ENCODE measurements at regions not wholly inside any gene's neighbourhood (a gene's known extent, or its start where the extent isn't known, plus 50 kb on each side); places are given as distances from the start of the nearest gene placed in this dataset.

- Histone ChIP-seq H3K27me3 (peaks cover 0 to 8% of the 10 kb centered on the region in 2 donors), H3K4me1 (peaks cover 0 to 35% (median 25%) of the 10 kb centered on the region in 4 donors), H3K4me3 (no peak overlapping the region), H3K36me3 (no peaks in the 10 kb centered on the region), H3K27ac (no peak overlapping the region), H3K9me3 (no peaks in the 10 kb centered on the region)
- 49 to 57% methylated on average over 12 of the region's 12 CpGs for WGBS, 2 donors
- TF ChIP-seq POLR2A (IDR thresholded peaks at IDR 0.05) (no peak), CTCF (IDR thresholded peaks at IDR 0.05) (no peak), EP300 (IDR thresholded peaks at IDR 0.05) (no peak)
- no peak for DNase-seq (ENCODE audit: low spot score in 2 of 2)
Measured at GRCh38 chr16:85465328-85466303, 147.5 kb upstream of the GSE1 start.

GRCh38 chr16:85466304-85466700, 146.8 kb upstream of the GSE1 start:
- Histone ChIP-seq H3K4me3 (no peak overlapping the region), H3K9me3 (no peaks in the 10 kb centered on the region), H3K27ac (no peak overlapping the region), H3K36me3 (no peaks in the 10 kb centered on the region), H3K27me3 (peaks cover 0 to 8% of the 10 kb centered on the region in 2 donors), H3K4me1 (peaks cover 0 to 28% (median 18%) of the 10 kb centered on the region in 4 donors)
- DNase-seq (ENCODE audit: low spot score in 2 of 2): no peak
- no peak for TF ChIP-seq POLR2A (IDR thresholded peaks at IDR 0.05)
- TF ChIP-seq EP300 (IDR thresholded peaks at IDR 0.05): no peak
- TF ChIP-seq CTCF (IDR thresholded peaks at IDR 0.05): no peak
- WGBS, 2 donors: 91 to 97% methylated on average over 5 to 7 of the region's 10 CpGs

DNA sequence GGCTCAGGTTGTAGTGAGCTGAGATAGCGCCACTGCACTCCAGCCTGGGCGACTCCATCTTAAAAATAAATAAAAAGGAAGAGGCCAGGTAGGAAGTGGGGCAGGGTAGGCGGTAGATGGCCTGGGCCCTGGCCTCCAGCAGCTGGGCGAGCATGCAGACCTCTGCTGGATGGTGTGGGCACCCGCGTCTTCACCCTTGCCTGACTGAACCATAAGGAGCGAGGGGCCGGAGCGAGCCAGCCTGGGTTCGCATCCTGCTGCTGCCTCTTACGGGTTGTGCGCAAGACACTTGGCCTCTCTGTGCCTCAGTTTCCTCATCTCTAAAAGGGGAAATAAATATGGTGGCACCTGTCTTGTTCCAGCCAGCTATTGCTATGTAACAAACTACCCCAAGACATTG, 146.1 kb upstream of the GSE1 start:
- Histone ChIP-seq H3K27me3 (peaks cover 0 to 8% of the 10 kb centered on the region in 2 donors), H3K4me3 (no peak overlapping the region), H3K27ac (no peak overlapping the region), H3K9me3 (no peaks in the 10 kb centered on the region), H3K4me1 (peaks cover 0 to 22% (median 11%) of the 10 kb centered on the region in 4 donors), H3K36me3 (no peaks in the 10 kb centered on the region)
- no peak for DNase-seq (ENCODE audit: low spot score in 2 of 2)
- 94 to 97% methylated on average over 12 of the region's 12 CpGs for WGBS, 2 donors
- TF ChIP-seq CTCF (IDR thresholded peaks at IDR 0.05) (no peak), EP300 (IDR thresholded peaks at IDR 0.05) (no peak), POLR2A (IDR thresholded peaks at IDR 0.05) (no peak)

GRCh38 chr16:85469929-85470590, 143.1 kb upstream of the GSE1 start:
- Histone ChIP-seq H3K27me3 (no peaks in the 10 kb centered on the region), H3K4me3 (no peak overlapping the region), H3K4me1 (peaks cover 0 to 19% (median 4%) of the 10 kb centered on the region in 4 donors), H3K27ac (no peak overlapping the region), H3K9me3 (no peaks in the 10 kb centered on the region), H3K36me3 (no peaks in the 10 kb centered on the region)
- DNase-seq (ENCODE audit: low spot score in 2 of 2): no peak
- no peak for TF ChIP-seq POLR2A (IDR thresholded peaks at IDR 0.05)
- no peak for TF ChIP-seq EP300 (IDR thresholded peaks at IDR 0.05)
- TF ChIP-seq CTCF (IDR thresholded peaks at IDR 0.05): no peak
- 86 to 90% methylated on average over 14 to 20 of the region's 20 CpGs for WGBS, 2 donors

DNA sequence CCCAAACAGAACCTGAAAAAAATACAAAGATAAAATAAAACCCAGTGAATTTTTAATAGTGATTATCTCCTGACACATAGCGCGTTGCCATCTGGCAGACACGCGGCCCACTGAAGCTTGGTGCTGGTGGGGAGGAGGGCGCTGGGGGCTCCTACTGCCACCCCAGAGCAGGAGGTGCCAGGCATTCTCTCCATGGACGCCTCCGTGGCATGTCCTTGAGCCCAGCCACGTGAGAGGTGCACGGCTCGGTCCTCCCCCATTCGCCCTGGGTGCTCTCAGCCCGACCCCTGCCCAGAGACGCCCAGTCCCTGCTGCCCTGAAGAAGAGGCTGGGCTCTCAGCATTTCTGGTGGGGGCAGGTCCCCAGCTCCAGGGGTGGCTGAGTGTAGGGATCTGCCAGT, 142.2 kb upstream of the GSE1 start:
- no peak overlapping the region for H3K4me3 ChIP-seq
- H3K27ac ChIP-seq: no peak overlapping the region
- no peaks in the 10 kb centered on the region for H3K36me3 ChIP-seq
- H3K4me1 ChIP-seq: peaks cover 0 to 22% (median 4%) of the 10 kb centered on the region in 4 donors
- no peaks in the 10 kb centered on the region for H3K27me3 ChIP-seq
- no peak for TF ChIP-seq POLR2A (IDR thresholded peaks at IDR 0.05)
- TF ChIP-seq EP300 (IDR thresholded peaks at IDR 0.05): no peak
- TF ChIP-seq CTCF (IDR thresholded peaks at IDR 0.05): no peak
- DNase-seq (ENCODE audit: low spot score in 2 of 2): no peak
- no peaks in the 10 kb centered on the region for H3K9me3 ChIP-seq
- 90 to 91% methylated on average over 13 of the region's 13 CpGs for WGBS, 2 donors
